ENCODE measurements at regions not wholly inside any gene's neighbourhood (a gene's known extent, or its start where the extent isn't known, plus 50 kb on each side); places are given as distances from the start of the nearest gene placed in this dataset.

GRCh38 chr9:90085633-90086032 is 480.8 kb downstream of the GADD45G start:
- no peak for TF ChIP-seq CTCF (conservative IDR thresholded peaks at IDR 0.05; ENCODE audit: low read depth, low read length)
- no peak for TF ChIP-seq EZH2 (IDR thresholded peaks at IDR 0.05; ENCODE audit: borderline replicate concordance, low read depth, low read length, poor library complexity, severe bottlenecking)
